HepG2 (cell line): ENCODE measurements at regions not wholly inside any gene's neighbourhood (a gene's known extent, or its start where the extent isn't known, plus 50 kb on each side); places are given as distances from the start of the nearest gene placed in this dataset.
A peak's percentile ranks its signal among the peaks of the same experiment; 100 is the strongest.

Source experiments
- ATAC-seq: fragments of 200-7000 bp; cut with Tn5 transposase; 3 replicates; pipeline ENCODE4 v1.9.1; 2020; ENCODE audit warnings: mild to moderate bottlenecking, moderate library complexity
- BruUV-seq: library from RNA; stranded (reverse); fragments of 400-500 nt; replicated peaks from 2 replicates; lab custom pipeline; 2021; lab: Mats Ljungman, UMichigan
- CTCF ChIA-PET: fragments of 300-600 bp; formaldehyde crosslinking; extraction: SDS; loops from one replicate; lab custom pipeline; 2021; ENCODE audit warnings: low total read pairs, inconsistent platforms, low intra/inter-chr PET ratio; lab: Yijun Ruan, JAX
- POLR2A ChIA-PET: fragments of 350-600 bp; sonication (Branson Sonifier 250); formaldehyde crosslinking; loops from one replicate; lab custom pipeline; 2020; ENCODE audit warnings: antibody characterized with exemption, inconsistent platforms; lab: Yijun Ruan, JAX
- DNase-seq: peaks from one replicate; pipeline ENCODE4 v3.0.0-alpha.2; 2015; ENCODE audit warnings: low spot score
- FAIRE-seq: peaks from 3 replicates; lab custom pipeline; 2011; peaks lifted over from hg19 to GRCh38; lab: Jason Lieb, UNC
- H2AFZ ChIP-seq: one replicate; pipeline ENCODE4 v1.6.1; 2011; ENCODE audit warnings: low read length, inconsistent platforms
- H3K27ac ChIP-seq: fragments of 300-600 bp; 3 replicates; pipeline ENCODE4 v1.8.0; 2011; ENCODE audit warnings: mixed run types, mild to moderate bottlenecking, mixed read lengths, low read length, inconsistent platforms; ENCODE audit not compliant: insufficient read depth; ENCODE audit errors: extremely low read length
- H3K27me3 ChIP-seq, 2 experiments: fragments of 200-600 bp in 1 of 2; 2 replicates in 1 of 2; 3 replicates in 1 of 2; pipeline versions ENCODE4 v1.6.0 to v1.8.0; 2011; ENCODE audit warnings: low read length in 2 of 2, mild to moderate bottlenecking in 2 of 2, moderate library complexity in 2 of 2, inconsistent platforms in 1 of 2; ENCODE audit not compliant: insufficient read depth in 2 of 2, control insufficient read depth in 1 of 2
- H3K36me3 ChIP-seq, 2 experiments: fragments of 200-600 bp in 1 of 2; replicated peaks in 1 of 2; 2 replicates in 1 of 2; 3 replicates in 1 of 2; pipeline versions ENCODE4 v1.5.1 to v1.8.0; 2011; ENCODE audit warnings: low read length in 2 of 2, inconsistent platforms in 1 of 2; ENCODE audit not compliant: insufficient read depth in 2 of 2, control insufficient read depth in 1 of 2
- H3K4me1 ChIP-seq: 2 replicates; pipeline ENCODE4 v1.5.1; 2012; ENCODE audit warnings: low read length, inconsistent platforms; ENCODE audit not compliant: insufficient read depth
- H3K4me2 ChIP-seq: 2 replicates; pipeline ENCODE4 v1.6.0; 2011; ENCODE audit warnings: low read depth, low read length, inconsistent platforms
- H3K4me3 ChIP-seq, 3 experiments: fragments of 200-600 bp in 1 of 3; sonication (generic), shearing (Covaris generic) in 1 of 3; replicated peaks in 1 of 3; 2 replicates each; pipeline ENCODE4 v1.5.1; 2011 to 2016; ENCODE audit warnings: low read length in 3 of 3, inconsistent platforms in 2 of 3, low read depth in 2 of 3, mild to moderate bottlenecking in 2 of 3, control low read depth in 1 of 3, mixed read lengths in 1 of 3; ENCODE audit not compliant: insufficient read depth in 1 of 3
- H3K79me2 ChIP-seq: one replicate; pipeline ENCODE4 v1.6.1; 2011; ENCODE audit warnings: low read length, inconsistent platforms; ENCODE audit not compliant: insufficient read depth
- H3K9ac ChIP-seq: 2 replicates; pipeline ENCODE4 v1.6.0; 2011; ENCODE audit warnings: mild to moderate bottlenecking, low read depth, low read length, inconsistent platforms; ENCODE audit not compliant: insufficient read depth
- H3K9me3 ChIP-seq: 2 replicates; pipeline ENCODE4 v1.5.1; 2012; ENCODE audit warnings: mild to moderate bottlenecking, low read length
- H4K20me1 ChIP-seq: 2 replicates; pipeline ENCODE4 v1.6.0; 2011; ENCODE audit warnings: inconsistent platforms, mild to moderate bottlenecking, low read length, moderate library complexity; ENCODE audit not compliant: insufficient read depth
- ESRRA ChIP-seq: sonication (generic); formaldehyde crosslinking; IDR thresholded peaks from 2 replicates; pipeline ENCODE4 v1.5.1; 2020; ENCODE audit warnings: mild to moderate bottlenecking, low read depth, missing genetic modification reagents
- MTA1 ChIP-seq: sonication (generic); formaldehyde crosslinking; IDR thresholded peaks from 2 replicates; pipeline ENCODE4 v1.4.0; 2020; ENCODE audit warnings: missing genetic modification reagents, mild to moderate bottlenecking, borderline replicate concordance
- NRL ChIP-seq: sonication (generic); formaldehyde crosslinking; IDR thresholded peaks from 2 replicates; pipeline ENCODE4 v1.5.0; 2020; ENCODE audit warnings: missing genetic modification reagents, mild to moderate bottlenecking, moderate library complexity, borderline replicate concordance
- RBM22 ChIP-seq: fragments of 200-400 bp; formaldehyde crosslinking; optimal IDR thresholded peaks from 2 replicates; pipeline ENCODE3; 2017; ENCODE audit warnings: mild to moderate bottlenecking, low read length, moderate library complexity
- REXO4 ChIP-seq: sonication (generic); formaldehyde crosslinking; IDR thresholded peaks from 2 replicates; pipeline ENCODE4 v1.8.0; 2022; ENCODE audit warnings: missing genetic modification reagents, mild to moderate bottlenecking, borderline replicate concordance
- RNF219 ChIP-seq: sonication (generic); formaldehyde crosslinking; IDR thresholded peaks from 2 replicates; pipeline ENCODE4 v1.5.0; 2020; ENCODE audit warnings: mild to moderate bottlenecking, missing genetic modification reagents
- SALL1 ChIP-seq: sonication (generic); formaldehyde crosslinking; IDR thresholded peaks from 2 replicates; pipeline ENCODE4 v1.8.0; 2022; ENCODE audit warnings: mild to moderate bottlenecking, missing genetic modification reagents
- SAP130 ChIP-seq: IDR thresholded peaks from 2 replicates; pipeline ENCODE4 v1.6.1; 2016; ENCODE audit warnings: low read depth
- SSRP1 ChIP-seq: IDR thresholded peaks from 2 replicates; pipeline ENCODE4 v1.6.1; 2016; ENCODE audit warnings: control low read depth
- TGIF2 ChIP-seq: IDR thresholded peaks from 2 replicates; pipeline ENCODE4 v1.6.1; 2016; ENCODE audit warnings: control low read depth, missing compliant biosample characterization
- ZBTB7A ChIP-seq: sonication (generic); formaldehyde crosslinking; IDR thresholded peaks from 2 replicates; pipeline ENCODE4 v1.8.0; 2022; ENCODE audit warnings: mild to moderate bottlenecking, missing genetic modification reagents
- ZNF33B ChIP-seq: sonication (generic); formaldehyde crosslinking; IDR thresholded peaks from 2 replicates; pipeline ENCODE4 v1.5.1; 2020; ENCODE audit warnings: mild to moderate bottlenecking, missing genetic modification reagents
- WGBS: methylation state at CpG from one replicate; pipeline ENCODE4 v1.1.6; 2017; ENCODE audit warnings: low lambda C conversion rate; 5-methylcytosine and 5-hydroxymethylcytosine counted together
- in situ Hi-C: cut with HindIII; loops from 2 replicates; pipeline ENCODE4 v1.10.0; 2017; ENCODE audit warnings: low pct_unique_long_range_greater_than_20kb; ENCODE audit not compliant: extremely low pct_ligation_motif_present
- intact Hi-C: fragments of 100-400 bp; cut with micrococcal nuclease; formaldehyde crosslinking; loops from one replicate; pipeline ENCODE4 v1.10.0; 2022; ENCODE audit not compliant: unreplicated experiment
- TF ChIP-seq, protein P1 (sequence below): sonication (generic); formaldehyde crosslinking; IDR thresholded peaks from 2 replicates; pipeline ENCODE4 v1.4.0; 2020; ENCODE audit warnings: missing genetic modification reagents, mild to moderate bottlenecking, borderline replicate concordance
- TF ChIP-seq, protein P2 (sequence below): sonication (generic); formaldehyde crosslinking; IDR thresholded peaks from 2 replicates; pipeline ENCODE4 v1.4.0; 2020; ENCODE audit warnings: mild to moderate bottlenecking, missing genetic modification reagents, borderline replicate concordance

- TF ChIP-seq, protein P1, sequence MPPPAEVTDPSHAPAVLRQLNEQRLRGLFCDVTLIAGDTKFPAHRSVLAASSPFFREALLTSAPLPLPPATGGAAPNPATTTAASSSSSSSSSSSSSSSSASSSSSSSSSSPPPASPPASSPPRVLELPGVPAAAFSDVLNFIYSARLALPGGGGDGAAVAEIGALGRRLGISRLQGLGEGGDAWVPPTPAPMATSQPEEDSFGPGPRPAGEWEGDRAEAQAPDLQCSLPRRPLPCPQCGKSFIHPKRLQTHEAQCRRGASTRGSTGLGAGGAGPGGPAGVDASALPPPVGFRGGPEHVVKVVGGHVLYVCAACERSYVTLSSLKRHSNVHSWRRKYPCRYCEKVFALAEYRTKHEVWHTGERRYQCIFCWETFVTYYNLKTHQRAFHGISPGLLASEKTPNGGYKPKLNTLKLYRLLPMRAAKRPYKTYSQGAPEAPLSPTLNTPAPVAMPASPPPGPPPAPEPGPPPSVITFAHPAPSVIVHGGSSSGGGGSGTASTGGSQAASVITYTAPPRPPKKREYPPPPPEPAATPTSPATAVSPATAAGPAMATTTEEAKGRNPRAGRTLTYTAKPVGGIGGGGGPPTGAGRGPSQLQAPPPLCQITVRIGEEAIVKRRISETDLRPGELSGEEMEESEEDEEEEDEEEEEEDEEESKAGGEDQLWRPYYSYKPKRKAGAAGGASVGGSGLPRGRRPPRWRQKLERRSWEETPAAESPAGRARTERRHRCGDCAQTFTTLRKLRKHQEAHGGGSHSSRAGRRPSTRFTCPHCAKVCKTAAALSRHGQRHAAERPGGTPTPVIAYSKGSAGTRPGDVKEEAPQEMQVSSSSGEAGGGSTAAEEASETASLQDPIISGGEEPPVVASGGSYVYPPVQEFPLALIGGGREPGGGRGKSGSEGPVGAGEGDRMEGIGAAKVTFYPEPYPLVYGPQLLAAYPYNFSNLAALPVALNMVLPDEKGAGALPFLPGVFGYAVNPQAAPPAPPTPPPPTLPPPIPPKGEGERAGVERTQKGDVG (CRISPR knock-in tag), result peak; percentile 47; the same call in 1 of the 2 replicates
- TF ChIP-seq REXO4 (CRISPR knock-in tag), result no peak
- TF ChIP-seq RNF219, result no peak
These were observed 419.4 kb downstream of the SOX9 start (continued) for GRCh38 chr17:72539981-72540897.

GRCh38 chr17:72542317-72542716 is 421.5 kb downstream of the SOX9 start:
- no peak overlapping the region for H2AFZ ChIP-seq
- H3K79me2 ChIP-seq, result peaks cover 64% of the 10 kb centered on the region
- FAIRE-seq (peak; percentile 15), ATAC-seq (no peak), DNase-seq (peak; percentile 45)
- peaks cover 0 to 4% of the 10 kb centered on the region in 2 experiments; a peak in 2 of 5 replicates for H3K36me3 ChIP-seq
- no TSS peak for BruUV-seq
- H3K9ac ChIP-seq, result no peak overlapping the region
- 70% methylated on average over 5 of the region's 5 CpGs for WGBS
- H3K9me3 ChIP-seq, result no peaks in the 10 kb centered on the region
- H3K4me1 ChIP-seq, result peaks cover 59% of the 10 kb centered on the region
- H3K4me2 ChIP-seq, result no peak overlapping the region
- CTCF ChIA-PET, result no interaction called here
- H3K27me3 ChIP-seq, result no peaks in the 10 kb centered on the region
- intact Hi-C loops (loop anchor here (5.0 to 10.0 kb wide), 3 partner anchors 858 to 1905 kb away; no protein-coding TSS in a partner anchor), in situ Hi-C loops (loop anchor here (10.0 to 25.0 kb wide), 3 partner anchors 780 to 1908 kb away; no protein-coding TSS in a partner anchor)
- no peak overlapping the region for H3K4me3 ChIP-seq
- H4K20me1 ChIP-seq, result peaks cover 1% of the 10 kb centered on the region; the same call in 1 of the 2 replicates
- POLR2A ChIA-PET, result interaction anchor here (0.5 kb wide), 1 partner anchor 370 kb away, joined by 4 read pairs; no protein-coding TSS in a partner anchor
- H3K27ac ChIP-seq, result no peak overlapping the region
- TF ChIP-seq RBM22, result peak; percentile 27
- 0 out of 2 replicates have a peak, but pooled peaks have one; percentile 44 for TF ChIP-seq SSRP1 (CRISPR knock-in tag)
- 0 out of 2 replicates have a peak, but pooled peaks have one; percentile 20 for TF ChIP-seq SAP130
- 0 out of 2 replicates have a peak, but pooled peaks have one; percentile 22 for TF ChIP-seq SALL1 (CRISPR knock-in tag)
- peak; percentile 52; the same call in 1 of the 2 replicates for TF ChIP-seq ZBTB7A (CRISPR knock-in tag)
- TF ChIP-seq, protein P2, sequence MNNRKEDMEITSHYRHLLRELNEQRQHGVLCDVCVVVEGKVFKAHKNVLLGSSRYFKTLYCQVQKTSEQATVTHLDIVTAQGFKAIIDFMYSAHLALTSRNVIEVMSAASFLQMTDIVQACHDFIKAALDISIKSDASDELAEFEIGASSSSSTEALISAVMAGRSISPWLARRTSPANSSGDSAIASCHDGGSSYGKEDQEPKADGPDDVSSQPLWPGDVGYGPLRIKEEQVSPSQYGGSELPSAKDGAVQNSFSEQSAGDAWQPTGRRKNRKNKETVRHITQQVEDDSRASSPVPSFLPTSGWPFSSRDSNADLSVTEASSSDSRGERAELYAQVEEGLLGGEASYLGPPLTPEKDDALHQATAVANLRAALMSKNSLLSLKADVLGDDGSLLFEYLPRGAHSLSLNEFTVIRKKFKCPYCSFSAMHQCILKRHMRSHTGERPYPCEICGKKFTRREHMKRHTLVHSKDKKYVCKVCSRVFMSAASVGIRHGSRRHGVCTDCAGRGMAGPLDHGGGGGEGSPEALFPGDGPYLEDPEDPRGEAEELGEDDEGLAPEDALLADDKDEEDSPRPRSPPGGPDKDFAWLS, result no peak
- peak; percentile 61; the same call in 1 of the 2 replicates for TF ChIP-seq TGIF2 (CRISPR knock-in tag)
- TF ChIP-seq NRL (CRISPR knock-in tag), result 0 out of 2 replicates have a peak, but pooled peaks have one; percentile 41
- no peak for TF ChIP-seq ZNF33B (CRISPR knock-in tag)
- peak; percentile 90 for TF ChIP-seq ESRRA
- peak; percentile 24; the same call in 1 of the 2 replicates for TF ChIP-seq MTA1 (CRISPR knock-in tag)
